ENCODE measurements at regions not wholly inside any gene's neighbourhood (a gene's known extent, or its start where the extent isn't known, plus 50 kb on each side); places are given as distances from the start of the nearest gene placed in this dataset.
A peak's percentile ranks its signal among the peaks of the same experiment; 100 is the strongest.

DNA sequence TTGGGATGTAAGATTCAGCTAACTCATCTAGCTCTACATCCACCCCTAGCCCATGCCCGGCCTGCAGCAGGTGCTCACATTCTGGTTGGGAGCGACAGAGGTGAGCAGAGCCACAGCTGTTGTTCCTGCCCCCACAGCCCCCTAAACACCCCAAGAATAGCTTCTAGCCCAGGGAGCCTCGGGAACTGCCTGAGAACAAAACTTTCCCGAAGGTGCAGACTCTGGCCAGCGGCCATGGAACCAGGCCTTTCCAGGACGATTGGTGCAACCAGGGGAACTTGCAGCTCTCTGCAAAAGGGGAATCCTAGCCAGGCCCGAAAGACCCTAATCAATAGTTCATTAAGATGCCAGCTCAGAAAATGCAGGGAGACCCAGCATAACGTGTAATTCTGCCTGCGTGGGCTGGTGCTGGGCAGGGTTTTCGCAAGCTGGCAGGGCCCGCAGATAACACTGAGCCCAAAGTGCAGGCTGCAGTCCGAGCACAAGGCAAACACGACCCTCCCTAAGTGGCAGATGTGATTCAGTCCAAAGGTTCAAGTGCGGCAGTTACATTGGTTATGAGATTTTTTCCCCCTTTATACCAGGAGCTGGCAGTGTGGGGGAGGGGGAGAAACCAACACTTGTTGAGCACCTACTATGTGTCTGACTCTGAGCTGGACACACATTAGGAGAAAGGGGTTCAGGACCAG lies 122.5 kb upstream of the MAP1LC3B2 start:
- no peak for TF ChIP-seq POLR2A (IDR thresholded peaks at IDR 0.05)
- no peak for TF ChIP-seq CTCF (IDR thresholded peaks at IDR 0.05)
- ATAC-seq (peak; percentile 83 to 92 (median 88)), DNase-seq (peak; percentile 66 to 88 (median 86))
- H3K36me3 ChIP-seq: no peaks in the 10 kb centered on the region
- 12% methylated on average over 5 of the region's 14 CpGs for WGBS (ENCODE audit: insufficient coverage, low coverage, low lambda C conversion rate, missing lambda C conversion rate)
- peak overlapping the region in 1 of 3 donors; percentile 14 for H3K4me3 ChIP-seq
- H3K4me1 ChIP-seq: peaks cover 0 to 33% (median 7%) of the 10 kb centered on the region in 4 donors
- peak overlapping the region in 1 of 3 donors; percentile 44 for H3K27ac ChIP-seq
- intact Hi-C loops (cut with DNase I): no loop called here
- no peaks in the 10 kb centered on the region for H3K27me3 ChIP-seq
- H3K9me3 ChIP-seq: no peaks in the 10 kb centered on the region

DNA sequence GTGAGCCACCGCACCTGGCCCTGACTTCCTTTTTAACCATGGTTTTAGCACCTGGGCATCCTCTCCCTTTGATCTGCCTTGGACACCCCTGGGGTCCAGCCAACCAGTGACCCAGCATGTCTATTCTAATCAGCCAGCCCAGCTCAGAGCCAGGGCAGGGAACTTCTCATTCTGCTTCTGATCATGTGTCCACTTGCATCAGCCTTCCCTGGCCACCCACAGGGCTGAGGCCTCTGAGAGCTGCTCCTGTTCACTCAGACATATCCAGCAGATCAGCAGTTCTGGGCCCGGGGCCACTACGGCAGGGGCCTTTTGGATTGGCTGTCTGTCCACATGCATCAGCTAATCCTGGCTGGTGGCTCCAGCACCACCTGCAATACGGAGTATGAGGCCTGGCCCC lies 117.9 kb upstream of the MAP1LC3B2 start:
- Histone ChIP-seq H3K36me3 (no peaks in the 10 kb centered on the region), H3K27ac (no peak overlapping the region), H3K27me3 (no peaks in the 10 kb centered on the region), H3K4me1 (peaks cover 0 to 9% (median 4%) of the 10 kb centered on the region in 4 donors), H3K4me3 (no peak overlapping the region), H3K9me3 (no peaks in the 10 kb centered on the region)
- ATAC-seq: peak in 2 of 4 donors; percentile 27 to 41
- intact Hi-C loops (cut with DNase I): no loop called here
- TF ChIP-seq POLR2A (IDR thresholded peaks at IDR 0.05) (no peak), CTCF (IDR thresholded peaks at IDR 0.05) (no peak)
- peak in 1 of 3 donors; percentile 22 for DNase-seq
- 50% methylated on average over 2 of the region's 4 CpGs for WGBS (ENCODE audit: insufficient coverage, low coverage, low lambda C conversion rate, missing lambda C conversion rate)

GRCh38 chr12:116442304-116442703 lies 116.9 kb upstream of the MAP1LC3B2 start:
- no peak for TF ChIP-seq CTCF (IDR thresholded peaks at IDR 0.05)
- TF ChIP-seq POLR2A (IDR thresholded peaks at IDR 0.05): no peak
- Histone ChIP-seq H3K27ac (no peak overlapping the region), H3K36me3 (no peaks in the 10 kb centered on the region), H3K27me3 (no peaks in the 10 kb centered on the region), H3K9me3 (no peaks in the 10 kb centered on the region), H3K4me3 (no peak overlapping the region), H3K4me1 (peaks cover 0 to 1% (median under 1%) of the 10 kb centered on the region in 4 donors)
- ATAC-seq (no peak), DNase-seq (no peak)
- intact Hi-C loops (cut with DNase I): no loop called here
- 90% methylated on average over 2 of the region's 3 CpGs for WGBS (ENCODE audit: insufficient coverage, low coverage, low lambda C conversion rate, missing lambda C conversion rate)

DNA sequence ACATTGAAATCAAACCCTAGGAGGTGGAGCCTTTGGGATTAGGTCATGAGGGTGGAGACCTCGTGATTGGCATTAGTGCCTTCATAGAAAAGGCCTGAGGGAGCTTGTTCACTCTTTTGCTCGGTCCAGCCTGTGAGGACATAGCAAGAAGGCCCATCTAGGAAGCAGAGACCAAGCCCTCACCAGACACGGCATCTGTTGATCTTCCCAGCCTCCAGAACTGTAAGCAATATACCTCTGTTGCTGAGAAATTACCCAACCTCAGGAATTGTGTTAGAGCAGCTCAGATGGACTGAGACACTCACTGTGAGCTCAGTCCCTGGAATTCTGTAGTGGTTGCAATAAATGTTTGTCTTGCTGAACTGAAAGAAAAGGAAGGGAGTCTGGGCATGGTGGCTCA lies 116.2 kb upstream of the MAP1LC3B2 start:
- no peaks in the 10 kb centered on the region for H3K4me1 ChIP-seq
- intact Hi-C loops (cut with DNase I): no loop called here
- no peaks in the 10 kb centered on the region for H3K36me3 ChIP-seq
- no peaks in the 10 kb centered on the region for H3K27me3 ChIP-seq
- no peak overlapping the region for H3K4me3 ChIP-seq
- TF ChIP-seq CTCF (IDR thresholded peaks at IDR 0.05): no peak
- no peak for TF ChIP-seq POLR2A (IDR thresholded peaks at IDR 0.05)
- no peak for DNase-seq
- no peak overlapping the region for H3K27ac ChIP-seq
- H3K9me3 ChIP-seq: no peaks in the 10 kb centered on the region
- 50% methylated on average over 1 of the region's 3 CpGs for WGBS (ENCODE audit: insufficient coverage, low coverage, low lambda C conversion rate, missing lambda C conversion rate)
- no peak for ATAC-seq

Data from right lobe of liver (tissue), 6 donors.